Stimulated activated CD4-positive, alpha-beta T cell treated with anti-CD3 and anti-CD28 coated beads, Interleukin-15, amount 100 ng/mL, for 48 hours (primary cell): ENCODE measurements at regions not wholly inside any gene's neighbourhood (a gene's known extent, or its start where the extent isn't known, plus 50 kb on each side); places are given as distances from the start of the nearest gene placed in this dataset.

ENCODE experiments used
- DNase-seq, 2 donors: peaks; one replicate each; pipeline ENCODE4 v3.0.0-alpha.2; 2020; ENCODE audit warnings: low read depth in 2 of 2

DNA sequence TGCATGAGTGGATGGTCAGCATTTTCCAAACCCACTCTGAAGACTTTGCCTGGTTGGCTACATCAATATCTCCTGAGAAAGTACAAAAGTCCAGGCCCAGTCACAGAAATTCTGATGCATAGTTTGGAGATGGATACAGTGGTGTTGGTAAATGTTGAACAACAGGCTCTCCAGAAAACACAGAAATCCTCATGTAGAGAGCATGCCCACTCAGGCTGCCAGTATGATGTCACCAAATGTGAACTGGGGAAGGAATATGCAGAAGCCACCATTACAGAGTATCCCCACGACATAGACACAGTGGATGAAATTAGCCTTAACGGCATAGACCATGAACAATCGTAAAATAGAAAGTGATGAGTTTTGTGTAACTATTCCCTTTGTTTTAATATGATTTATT, 97.1 kb upstream of the NXT1 start:
- no peak for DNase-seq

DNA sequence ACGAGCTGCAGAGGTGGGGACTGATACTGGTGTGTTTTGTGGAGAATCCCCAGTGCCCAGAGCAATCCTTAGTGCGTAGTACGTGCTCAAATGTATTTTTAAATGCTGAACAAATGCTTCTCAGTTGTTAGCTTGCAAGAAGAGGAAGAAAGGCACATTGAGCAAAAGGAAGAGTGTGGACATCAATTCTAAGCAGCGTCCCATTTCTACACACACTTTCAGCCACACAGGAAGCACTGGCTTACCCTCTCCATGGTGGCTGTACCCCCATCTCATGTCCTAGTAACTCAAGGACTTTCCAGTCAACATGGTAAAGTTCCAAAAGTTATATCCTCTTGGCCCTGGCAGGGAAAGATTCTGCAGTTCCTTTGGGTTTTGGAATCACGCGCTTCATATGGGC, 98.8 kb upstream of the NXT1 start:
- no peak for DNase-seq

DNA sequence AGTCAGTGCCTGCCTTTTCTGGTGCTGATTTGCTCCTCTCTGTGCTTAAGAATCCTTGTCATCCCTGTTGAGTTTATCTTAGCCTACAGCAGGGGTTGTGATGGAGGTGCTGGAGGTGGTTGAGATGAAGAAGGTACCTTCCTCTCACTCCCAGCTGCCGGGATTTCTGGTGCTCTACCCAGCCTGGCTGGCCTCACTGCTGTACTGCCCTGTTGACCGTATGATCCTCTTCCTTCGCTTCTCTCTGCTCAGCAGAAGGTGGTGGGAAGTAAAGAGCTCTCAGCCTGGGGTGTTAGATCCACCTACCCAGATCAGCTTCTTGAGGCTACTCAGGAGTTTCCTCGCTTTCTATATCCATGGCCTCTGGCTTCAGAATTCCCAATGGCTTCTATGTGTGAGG, 101.0 kb upstream of the NXT1 start:
- DNase-seq, result no peak

DNA sequence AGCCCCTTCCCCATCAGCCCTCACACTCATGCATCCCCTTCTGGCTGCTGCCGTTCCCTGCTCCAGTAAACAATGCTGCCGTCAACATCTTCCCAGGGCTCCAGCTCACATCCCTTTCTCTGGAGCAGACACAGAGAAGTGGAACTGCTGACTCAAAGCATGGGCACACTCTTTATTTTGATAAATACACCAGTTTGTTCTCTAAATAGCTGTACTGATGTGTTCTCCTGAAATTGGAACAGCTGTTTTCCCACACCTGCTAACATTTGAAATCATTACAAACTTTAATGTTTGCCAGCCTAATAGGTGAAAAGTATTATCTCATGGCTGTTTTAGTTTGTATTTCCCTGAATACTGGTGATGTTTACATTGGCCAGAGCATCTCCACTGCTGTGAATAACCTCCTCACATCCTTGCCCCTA, 102.1 kb upstream of the NXT1 start:
- DNase-seq, result no peak

DNA sequence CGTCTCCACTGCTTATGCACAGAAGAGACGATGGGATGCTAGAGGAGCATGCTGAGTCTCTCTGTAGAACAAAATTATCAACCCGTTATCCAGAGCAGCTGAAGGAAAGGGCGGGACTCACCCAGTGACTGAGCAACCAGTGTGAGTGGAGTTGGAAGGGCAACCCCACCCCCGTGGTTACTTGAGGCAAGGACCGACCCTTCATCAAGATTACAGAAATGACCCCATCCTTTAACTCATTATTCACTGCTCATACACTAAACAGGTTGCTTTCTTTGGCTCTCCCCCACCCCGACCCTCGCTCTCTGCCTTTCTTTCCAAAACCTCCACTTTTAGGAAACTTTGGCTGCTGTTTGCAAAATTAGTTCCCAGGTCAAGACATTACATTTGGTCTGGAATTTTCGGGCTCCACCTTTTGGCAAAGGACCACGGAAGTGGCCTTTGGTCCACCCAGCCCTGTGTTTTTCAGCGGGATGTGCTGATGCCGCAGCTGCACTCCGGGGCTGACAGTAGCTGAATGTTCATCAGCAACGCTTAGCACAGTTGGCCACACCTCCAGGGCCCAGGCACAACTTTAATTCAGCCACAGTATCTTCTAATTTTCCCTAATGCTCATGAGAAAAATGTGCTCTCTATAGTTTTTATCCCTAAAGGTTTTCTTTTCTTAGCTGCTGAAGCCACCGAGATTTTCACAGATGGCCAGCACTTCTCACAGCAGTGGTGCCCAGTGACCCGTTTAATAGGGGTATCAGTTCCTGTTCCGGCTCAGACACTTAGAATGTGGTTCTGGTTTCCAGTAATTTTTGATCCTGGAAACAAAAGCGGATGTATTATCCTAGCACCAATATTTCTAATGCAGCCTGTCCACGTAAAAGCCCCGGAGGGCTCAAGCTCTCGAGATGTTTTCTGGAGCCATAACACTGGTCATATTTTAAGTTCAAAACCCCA, 103.6 kb upstream of the NXT1 start:
- DNase-seq, result no peak

DNA sequence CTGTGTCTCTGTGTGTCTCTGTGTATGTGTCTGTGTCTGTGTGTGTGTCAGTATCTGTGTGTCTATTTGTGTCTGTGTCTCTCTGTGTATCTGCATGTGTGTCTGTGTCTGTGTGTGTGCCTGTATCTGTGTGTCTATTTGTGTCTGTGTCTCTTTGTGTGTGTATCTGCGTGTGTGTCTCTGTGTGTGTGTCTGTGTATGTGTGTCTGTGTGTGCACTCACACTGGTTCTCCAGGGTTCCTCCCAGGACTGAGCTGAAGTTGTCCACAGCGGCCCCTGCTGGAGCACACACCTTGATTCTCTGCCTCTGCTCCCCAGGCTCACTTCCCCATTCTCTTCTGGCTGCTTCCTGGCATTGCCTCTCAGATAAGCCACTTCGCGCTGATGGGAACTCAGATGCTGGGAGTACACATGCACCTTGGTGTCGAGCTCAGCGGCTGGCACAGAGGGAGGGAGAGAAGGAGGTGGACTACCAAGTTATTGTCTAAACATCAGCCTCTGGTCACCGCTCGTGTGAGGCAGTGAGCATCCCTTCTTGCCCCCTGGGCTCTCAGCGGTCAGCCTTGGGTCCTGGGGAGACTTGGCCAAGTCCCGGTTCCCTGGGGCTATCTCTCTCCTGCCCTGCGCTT, 104.9 kb upstream of the NXT1 start:
- DNase-seq, result peak in 1 of 2 donors; percentile 10

DNA sequence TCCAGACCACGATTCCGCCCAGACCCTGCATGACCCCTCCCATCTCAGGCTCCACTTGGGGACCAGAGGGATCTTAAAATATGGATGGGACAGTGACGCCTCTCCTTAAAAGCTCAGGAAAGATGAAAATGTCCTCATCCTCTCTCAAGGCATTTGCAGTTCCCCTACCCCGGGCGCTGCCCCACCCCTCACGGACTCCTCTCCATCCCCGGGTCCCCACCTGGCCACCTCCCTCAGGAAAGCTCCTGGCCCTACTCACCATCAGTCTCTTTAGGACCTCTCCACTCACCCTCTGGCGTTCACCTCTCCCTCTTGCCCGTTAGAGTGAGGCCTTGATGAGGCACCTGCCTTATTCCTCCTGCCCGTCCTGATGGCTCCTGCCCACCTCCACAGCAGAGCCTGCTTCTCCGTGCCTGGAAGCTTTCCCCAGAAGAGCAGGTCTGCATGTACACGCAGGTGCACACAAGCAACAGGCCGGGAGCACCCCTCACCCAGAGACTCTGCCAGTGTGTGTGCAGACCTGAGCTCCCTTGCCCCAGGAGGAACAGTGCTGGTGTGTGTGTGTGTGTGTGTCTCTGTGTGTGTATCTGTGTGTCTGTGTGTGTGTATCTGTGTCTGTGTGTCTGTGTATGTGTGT, 105.6 kb upstream of the NXT1 start:
- DNase-seq, result no peak

DNA sequence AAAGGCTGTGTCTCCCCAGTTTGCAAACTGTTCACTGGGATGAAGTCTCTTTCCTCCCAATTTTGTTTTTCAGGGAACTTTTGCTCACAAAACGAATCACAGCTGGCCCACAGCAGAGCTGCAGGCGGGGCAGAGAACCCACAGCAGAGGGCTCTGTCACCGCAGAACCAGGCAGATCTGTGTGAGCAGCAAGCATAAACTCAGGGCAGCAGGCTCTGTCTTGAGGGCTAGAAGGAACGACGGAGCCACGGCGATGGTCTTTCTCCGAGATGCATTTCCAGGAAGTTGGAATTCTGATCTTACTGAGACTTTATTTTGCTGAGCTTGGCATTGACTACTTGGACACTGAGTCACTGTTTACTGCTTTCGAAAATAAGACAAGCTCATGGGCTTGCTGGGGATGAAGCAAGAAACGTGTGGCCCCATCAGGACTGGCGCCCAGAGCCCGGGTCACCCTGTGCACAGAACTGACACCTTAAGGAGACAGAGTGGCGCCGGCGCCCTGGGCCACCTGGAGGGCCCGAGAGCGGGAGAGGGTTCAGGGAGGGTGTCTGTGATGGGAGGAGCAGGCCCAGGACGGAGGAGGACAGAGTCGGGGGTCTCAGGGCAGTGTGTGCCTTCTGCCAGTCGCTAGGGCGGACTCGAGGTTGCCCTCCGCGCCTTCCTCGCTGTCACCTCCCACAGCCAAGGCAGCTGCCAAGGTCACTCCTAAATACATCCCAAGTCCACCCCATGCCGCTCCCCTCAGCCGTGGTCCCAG, 106.3 kb upstream of the NXT1 start:
- no peak for DNase-seq

DNA sequence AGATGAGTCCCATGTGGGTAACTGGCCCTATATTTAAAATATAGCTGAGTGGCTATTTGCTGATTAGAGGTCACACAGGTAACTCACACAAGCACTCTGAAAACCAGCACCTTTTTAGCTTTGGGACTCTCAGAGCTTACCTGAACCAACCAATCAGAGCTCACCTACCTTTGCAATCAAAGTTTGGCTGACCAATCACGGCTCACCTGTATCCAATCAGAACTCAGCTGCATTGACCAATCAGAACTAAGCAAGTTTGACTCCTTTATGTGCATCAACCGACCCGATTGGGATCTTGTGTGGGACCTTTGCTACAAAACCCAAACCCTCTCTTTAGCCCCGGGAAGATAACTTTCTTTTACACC, 106.8 kb upstream of the NXT1 start:
- no peak for DNase-seq

DNA sequence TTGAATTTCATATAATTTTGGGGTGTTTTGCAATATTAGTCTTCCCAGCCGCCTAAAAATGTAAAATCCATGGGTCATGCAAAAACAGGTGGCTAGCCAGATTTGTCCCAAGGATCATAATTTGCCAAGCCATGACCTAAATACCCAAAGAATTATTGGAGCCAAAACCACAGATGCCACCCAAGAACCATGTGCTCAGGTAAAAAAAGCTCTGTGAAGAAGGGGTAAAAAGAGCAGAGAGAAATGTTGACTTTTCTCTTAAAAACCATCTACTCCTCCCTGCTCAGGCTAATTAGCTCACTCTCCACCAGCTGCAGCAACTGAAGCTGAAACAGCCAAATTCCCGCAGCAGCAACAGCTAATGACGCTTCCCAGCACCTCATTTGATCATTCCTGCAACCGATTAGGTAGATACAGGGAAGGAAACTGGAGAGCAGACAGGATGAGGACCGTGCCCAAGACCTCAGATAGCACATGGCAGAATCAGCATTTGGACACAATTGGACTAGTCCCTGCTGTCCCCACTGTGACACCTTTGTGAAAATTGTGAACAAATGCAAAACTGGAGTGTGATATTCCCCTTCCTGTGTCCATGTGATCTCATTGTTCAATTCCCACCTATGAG, 107.9 kb upstream of the NXT1 start:
- DNase-seq, result no peak

DNA sequence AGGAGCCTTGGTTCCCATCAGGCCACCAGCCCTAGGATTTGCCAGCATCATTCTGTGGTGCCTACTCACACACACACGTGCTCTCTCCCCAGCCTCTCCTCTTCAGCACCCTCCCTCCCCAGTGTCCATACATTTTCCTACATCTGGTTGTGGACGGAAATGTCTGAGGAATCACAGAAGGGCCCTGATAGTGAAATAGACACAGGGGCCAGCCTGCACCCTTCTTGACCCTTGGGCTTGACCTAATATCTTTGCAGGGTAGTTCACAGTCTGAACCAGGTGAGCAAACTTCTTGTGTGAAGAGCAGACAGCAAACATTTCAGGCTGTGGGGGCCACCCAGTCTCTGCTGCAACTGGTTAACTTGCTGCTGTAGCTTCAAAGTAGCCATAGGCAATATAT, 108.5 kb upstream of the NXT1 start:
- DNase-seq, result no peak

DNA sequence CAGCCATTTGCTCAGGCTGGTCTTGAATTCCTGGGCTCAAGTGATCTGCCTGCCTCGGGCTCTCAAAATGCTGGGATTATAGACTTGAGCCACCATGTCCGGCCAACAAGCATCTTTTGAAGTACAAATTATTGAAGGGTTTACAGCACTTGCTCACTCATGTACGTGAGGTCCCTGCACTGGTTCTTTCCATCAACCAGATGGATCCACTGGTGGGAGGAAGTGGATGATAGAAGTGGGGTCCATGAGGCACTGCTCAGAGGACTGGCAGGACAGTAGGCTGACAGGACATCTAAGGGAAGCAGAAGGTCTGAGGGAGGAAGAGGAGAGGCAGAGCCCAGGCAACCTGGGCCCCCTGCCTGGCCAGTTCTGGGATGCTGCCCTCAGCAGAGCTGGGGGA, 109.2 kb upstream of the NXT1 start:
- no peak for DNase-seq

DNA sequence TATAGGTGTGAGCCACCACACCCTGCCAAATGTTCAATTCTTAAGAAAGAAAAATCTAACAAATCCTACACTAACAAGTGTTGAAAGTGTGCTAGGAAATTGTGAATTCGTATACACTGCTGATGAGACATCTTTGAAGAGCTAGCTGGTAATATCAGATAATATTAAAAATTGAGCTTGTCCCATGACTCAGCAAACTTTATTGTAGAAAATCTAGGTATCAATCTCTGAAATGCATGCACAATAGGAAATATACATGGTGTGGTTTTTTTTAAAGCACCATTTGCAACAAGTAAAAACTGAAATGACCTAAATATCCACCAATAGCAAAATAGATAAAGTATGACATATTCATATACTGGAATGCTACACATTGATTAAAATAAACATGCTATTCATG, 110.1 kb upstream of the NXT1 start:
- no peak for DNase-seq

DNA sequence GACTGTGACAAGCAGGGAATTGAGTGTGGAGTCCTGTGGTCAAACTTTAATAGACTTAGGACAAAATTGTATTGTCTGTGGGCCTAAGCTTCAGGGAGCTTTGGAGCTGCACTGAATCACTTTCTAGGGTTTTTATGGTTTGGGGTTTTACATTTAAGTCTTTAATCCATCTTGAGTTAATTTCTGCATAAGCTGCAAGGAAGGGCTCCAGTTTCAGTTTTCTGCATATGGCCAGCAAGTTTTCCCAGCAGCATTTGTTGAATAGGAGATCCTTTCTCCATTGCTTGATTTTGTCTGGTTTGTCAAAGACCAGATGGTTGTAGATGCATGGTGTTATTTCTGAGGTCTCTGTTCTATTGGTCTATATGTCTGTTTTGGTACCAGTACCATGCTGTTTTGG, 113.4 kb upstream of the NXT1 start:
- DNase-seq, result no peak

DNA sequence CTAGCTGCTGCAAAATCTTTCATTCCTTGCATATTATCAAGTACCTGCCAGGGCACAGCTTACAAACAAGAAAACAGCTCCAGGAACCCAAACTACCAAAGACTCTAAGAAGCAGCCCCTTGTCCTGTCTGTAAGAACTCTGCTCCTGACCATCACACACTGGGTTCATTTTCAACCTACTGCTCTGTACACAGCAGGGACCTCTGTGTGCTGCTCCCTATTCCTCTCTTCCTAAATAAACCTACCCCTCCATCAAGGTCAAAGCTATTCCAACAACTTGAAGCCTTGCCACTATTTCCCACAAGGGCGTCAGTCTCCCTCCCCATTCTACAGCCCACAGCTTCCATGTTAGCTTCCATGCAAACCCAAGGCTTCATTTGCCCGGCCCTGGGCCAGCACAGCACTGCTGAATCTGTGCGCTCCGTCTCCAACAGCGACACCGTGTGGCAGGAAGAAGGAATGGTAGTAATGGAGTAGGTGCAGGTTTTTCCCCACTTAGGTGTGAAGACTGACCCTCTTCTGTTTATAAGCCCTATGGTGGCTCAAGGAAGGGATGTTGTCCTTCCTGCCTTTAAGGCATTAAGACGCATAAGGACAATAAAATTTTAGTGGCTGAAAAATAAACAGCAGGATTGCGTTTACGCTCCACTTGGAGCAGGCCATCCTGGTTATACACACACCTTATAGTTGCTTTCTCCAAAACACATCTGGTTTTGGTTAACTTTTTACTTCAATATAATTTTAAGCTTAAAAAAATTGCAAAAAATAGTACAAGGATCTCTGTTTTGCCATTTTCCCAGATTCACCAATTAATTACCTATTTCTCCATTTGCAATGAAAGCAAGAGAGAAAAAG, 115.2 kb upstream of the NXT1 start:
- DNase-seq, result peak in 1 of 2 donors; percentile 27

DNA sequence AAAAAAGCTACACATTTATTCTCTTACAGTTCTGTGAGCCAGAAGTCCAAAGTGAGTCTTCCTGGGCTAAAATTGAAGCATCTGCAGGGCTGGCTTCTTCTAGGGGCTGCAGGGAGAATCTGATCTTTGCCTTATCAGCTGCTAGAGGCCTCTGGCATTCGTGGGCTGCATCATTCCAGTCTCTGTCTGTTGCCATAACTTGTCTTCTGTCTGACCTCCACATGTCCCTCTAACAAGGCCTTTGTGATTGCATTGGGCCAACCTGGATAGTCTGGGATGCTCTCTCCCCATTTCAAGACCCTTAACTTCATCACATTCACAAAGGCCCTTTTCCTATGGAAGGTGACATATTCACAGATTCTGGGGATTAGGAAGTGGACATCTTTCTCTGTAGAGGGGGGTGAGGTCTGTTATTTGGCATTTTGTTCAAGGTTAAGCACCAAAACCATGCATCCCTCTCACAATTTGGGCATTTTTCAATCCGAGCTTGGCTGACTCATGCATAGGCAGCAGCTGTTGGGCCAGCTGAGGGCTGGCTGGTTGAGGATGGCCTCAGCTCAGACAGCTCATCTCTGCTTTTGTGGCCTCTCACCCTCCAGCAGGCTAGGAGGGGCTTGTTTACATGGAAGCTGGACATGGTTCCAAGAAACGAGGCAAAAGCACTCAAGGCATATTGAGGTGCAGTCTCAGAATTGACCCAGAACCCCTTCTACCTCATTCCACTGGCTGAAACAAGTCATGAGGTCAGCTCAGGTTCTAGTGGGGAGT, 116.1 kb upstream of the NXT1 start:
- DNase-seq, result no peak

DNA sequence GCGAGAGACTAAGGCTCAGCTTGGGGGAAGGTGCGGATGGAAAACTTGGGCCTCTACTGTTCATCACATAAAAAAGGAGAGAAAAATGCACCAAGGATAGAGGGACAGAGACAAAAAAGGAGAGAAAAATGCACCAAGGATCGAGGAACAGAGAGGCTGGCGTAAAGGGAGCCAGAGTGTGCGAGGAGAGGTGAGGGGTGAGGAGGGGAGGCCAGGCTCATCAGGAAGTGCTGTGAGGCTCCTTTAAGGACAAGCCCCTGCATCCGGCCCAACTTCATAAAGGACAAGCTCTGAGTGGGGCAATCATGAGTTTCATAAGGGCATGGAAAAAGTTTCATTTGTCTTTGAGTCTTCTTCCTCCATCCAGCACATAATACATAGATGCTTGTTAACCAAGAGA, 117.2 kb upstream of the NXT1 start:
- no peak for DNase-seq

DNA sequence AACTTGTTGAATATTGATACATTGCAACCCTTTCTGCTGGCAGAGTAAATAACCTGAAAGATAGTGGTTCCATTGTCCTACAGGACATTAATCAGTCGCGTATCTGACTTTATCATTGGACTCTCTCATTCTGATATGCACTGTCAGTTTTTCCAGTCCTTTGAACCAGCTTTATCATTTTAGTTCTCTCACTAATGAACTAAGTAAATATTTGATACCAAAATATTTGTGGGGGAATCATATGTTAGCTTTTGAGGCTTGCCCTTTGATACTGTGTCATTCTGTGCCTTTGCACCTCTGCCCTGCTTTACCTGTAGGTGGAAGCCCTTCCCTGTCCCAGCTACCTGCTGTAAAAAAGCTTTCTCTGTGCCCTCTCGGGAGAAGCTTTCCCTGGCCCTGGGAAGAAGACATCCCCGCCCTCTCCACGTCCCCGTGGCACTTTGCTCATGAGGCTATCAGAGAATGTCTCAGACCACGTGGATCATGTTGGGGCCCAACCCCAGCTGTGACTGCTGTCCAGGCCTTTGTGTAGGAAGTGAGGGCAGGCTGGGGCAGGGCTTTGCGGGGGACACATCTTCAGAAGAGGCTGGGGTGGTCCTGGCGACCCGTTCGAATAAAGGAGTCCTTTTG, 117.8 kb upstream of the NXT1 start:
- DNase-seq, result no peak

DNA sequence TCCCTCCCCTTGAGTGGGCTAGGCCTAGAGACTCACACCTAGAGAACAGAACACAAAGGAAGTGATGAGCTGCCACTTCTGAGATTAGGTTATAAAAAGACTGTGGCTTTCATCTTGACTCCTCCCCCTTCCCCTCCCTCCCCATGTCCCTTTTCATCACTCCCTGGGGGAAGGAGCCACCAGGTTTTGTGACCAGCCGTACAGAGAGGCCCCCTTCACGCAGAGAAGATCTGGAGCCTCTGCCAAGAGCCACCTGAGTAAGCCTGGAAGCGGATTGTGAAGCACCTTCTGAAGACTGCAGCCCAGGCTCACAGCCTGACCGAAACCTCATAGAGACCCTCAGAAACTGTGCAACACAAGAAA, 118.4 kb upstream of the NXT1 start:
- DNase-seq, result no peak
